ENCODE measurements at regions not wholly inside any gene's neighbourhood (a gene's known extent, or its start where the extent isn't known, plus 50 kb on each side); places are given as distances from the start of the nearest gene placed in this dataset.
"Not testable (repeated sequence)": the region's sequence is repeated elsewhere in the genome, so short reads cannot be mapped to it uniquely, and the experiment has no call there.

GRCh38 chr14:28163897-28164296, 602.7 kb upstream of the FOXG1 start:
- Histone ChIP-seq H3K27me3 (ENCODE audit: insufficient read depth, low read length, poor library complexity) (no peaks in the 10 kb centered on the region), H4K20me1 (ENCODE audit: insufficient read depth, low read length) (no peaks in the 10 kb centered on the region), H3K4me3 (ENCODE audit: low read depth in 1 of 2, low read length in 2 of 2) (no peak overlapping the region), H2AFZ (ENCODE audit: low read depth, low read length) (no peak overlapping the region), H3K79me2 (ENCODE audit: insufficient read depth, low read length) (no peaks in the 10 kb centered on the region), H3K9ac (ENCODE audit: low read depth, low read length) (no peak overlapping the region), H3K4me2 (ENCODE audit: insufficient read depth, low read length) (no peak overlapping the region), H3K9me3 (ENCODE audit: insufficient read depth, low read length, severe bottlenecking) (peaks cover 2% of the 10 kb centered on the region), H3K36me3 (ENCODE audit: insufficient read depth, low read length) (no peaks in the 10 kb centered on the region), H3K27ac (ENCODE audit: low read length) (no peak overlapping the region), H3K4me1 (ENCODE audit: insufficient read depth, low read length) (no peaks in the 10 kb centered on the region)
- TF ChIP-seq EZH2 (IDR thresholded peaks at IDR 0.05; ENCODE audit: borderline replicate concordance, low read depth, low read length, severe bottlenecking), result no peak
- TF ChIP-seq, protein P1, sequence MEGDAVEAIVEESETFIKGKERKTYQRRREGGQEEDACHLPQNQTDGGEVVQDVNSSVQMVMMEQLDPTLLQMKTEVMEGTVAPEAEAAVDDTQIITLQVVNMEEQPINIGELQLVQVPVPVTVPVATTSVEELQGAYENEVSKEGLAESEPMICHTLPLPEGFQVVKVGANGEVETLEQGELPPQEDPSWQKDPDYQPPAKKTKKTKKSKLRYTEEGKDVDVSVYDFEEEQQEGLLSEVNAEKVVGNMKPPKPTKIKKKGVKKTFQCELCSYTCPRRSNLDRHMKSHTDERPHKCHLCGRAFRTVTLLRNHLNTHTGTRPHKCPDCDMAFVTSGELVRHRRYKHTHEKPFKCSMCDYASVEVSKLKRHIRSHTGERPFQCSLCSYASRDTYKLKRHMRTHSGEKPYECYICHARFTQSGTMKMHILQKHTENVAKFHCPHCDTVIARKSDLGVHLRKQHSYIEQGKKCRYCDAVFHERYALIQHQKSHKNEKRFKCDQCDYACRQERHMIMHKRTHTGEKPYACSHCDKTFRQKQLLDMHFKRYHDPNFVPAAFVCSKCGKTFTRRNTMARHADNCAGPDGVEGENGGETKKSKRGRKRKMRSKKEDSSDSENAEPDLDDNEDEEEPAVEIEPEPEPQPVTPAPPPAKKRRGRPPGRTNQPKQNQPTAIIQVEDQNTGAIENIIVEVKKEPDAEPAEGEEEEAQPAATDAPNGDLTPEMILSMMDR (IDR thresholded peaks at IDR 0.05; ENCODE audit: borderline replicate concordance, extremely low read depth, low read length, poor library complexity, severe bottlenecking), result no peak
- no peak for ATAC-seq (ENCODE audit: insufficient read depth, low read depth)
- DNase-seq, result no peak

GRCh38 chr14:28187902-28188830, 578.4 kb upstream of the FOXG1 start:
- not testable (repeated sequence) for H3K4me1 ChIP-seq (ENCODE audit: insufficient read depth, low read length); H3K4me2 ChIP-seq (ENCODE audit: insufficient read depth, low read length); H3K4me3 ChIP-seq (ENCODE audit: low read depth in 1 of 2, low read length in 2 of 2); H3K9me3 ChIP-seq (ENCODE audit: insufficient read depth, low read length, severe bottlenecking); DNase-seq; ATAC-seq (ENCODE audit: insufficient read depth, low read depth); H3K79me2 ChIP-seq (ENCODE audit: insufficient read depth, low read length); H4K20me1 ChIP-seq (ENCODE audit: insufficient read depth, low read length); H3K36me3 ChIP-seq (ENCODE audit: insufficient read depth, low read length); H3K27ac ChIP-seq (ENCODE audit: low read length); H2AFZ ChIP-seq (ENCODE audit: low read depth, low read length); H3K9ac ChIP-seq (ENCODE audit: low read depth, low read length); H3K27me3 ChIP-seq (ENCODE audit: insufficient read depth, low read length, poor library complexity)

GRCh38 chr14:28196878-28197277, 569.7 kb upstream of the FOXG1 start:
- no peak overlapping the region for H3K4me2 ChIP-seq (ENCODE audit: insufficient read depth, low read length)
- H3K27ac ChIP-seq (ENCODE audit: low read length), result no peak overlapping the region
- no peaks in the 10 kb centered on the region for H3K36me3 ChIP-seq (ENCODE audit: insufficient read depth, low read length)
- no peak overlapping the region for H3K4me3 ChIP-seq (ENCODE audit: low read depth in 1 of 2, low read length in 2 of 2)
- no peak overlapping the region for H2AFZ ChIP-seq (ENCODE audit: low read depth, low read length)
- no peak overlapping the region for H3K9ac ChIP-seq (ENCODE audit: low read depth, low read length)
- TF ChIP-seq, protein P1 (IDR thresholded peaks at IDR 0.05; ENCODE audit: borderline replicate concordance, extremely low read depth, low read length, poor library complexity, severe bottlenecking), result no peak
- TF ChIP-seq EZH2 (IDR thresholded peaks at IDR 0.05; ENCODE audit: borderline replicate concordance, low read depth, low read length, severe bottlenecking), result no peak
- no peaks in the 10 kb centered on the region for H3K4me1 ChIP-seq (ENCODE audit: insufficient read depth, low read length)
- no peak for ATAC-seq (ENCODE audit: insufficient read depth, low read depth)
- no peaks in the 10 kb centered on the region for H3K27me3 ChIP-seq (ENCODE audit: insufficient read depth, low read length, poor library complexity)
- no peaks in the 10 kb centered on the region for H3K79me2 ChIP-seq (ENCODE audit: insufficient read depth, low read length)
- DNase-seq, result no peak
- no peaks in the 10 kb centered on the region for H3K9me3 ChIP-seq (ENCODE audit: insufficient read depth, low read length, severe bottlenecking)
- H4K20me1 ChIP-seq (ENCODE audit: insufficient read depth, low read length), result no peaks in the 10 kb centered on the region

DNA sequence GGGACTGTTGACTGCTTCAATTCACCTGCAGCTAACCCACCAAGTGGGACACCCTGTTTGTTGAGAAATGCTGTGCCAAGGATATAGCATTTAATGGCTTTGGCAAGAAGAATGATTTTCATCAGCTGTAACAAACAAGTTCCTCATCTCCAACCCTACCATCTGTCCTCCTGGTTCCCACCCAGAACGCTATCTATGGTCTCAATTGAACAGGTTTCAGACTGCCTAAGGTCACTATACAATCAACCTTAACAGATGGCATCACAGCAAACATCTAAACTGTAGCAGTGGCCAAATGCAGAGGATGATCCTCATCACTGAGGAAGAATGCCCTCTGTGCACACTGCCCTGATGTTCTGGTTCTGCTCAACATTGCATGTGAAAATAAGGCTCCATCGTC, 546.2 kb upstream of the FOXG1 start:
- H3K27me3 ChIP-seq (ENCODE audit: insufficient read depth, low read length, poor library complexity), result no peaks in the 10 kb centered on the region
- ATAC-seq (ENCODE audit: insufficient read depth, low read depth), result no peak
- no peaks in the 10 kb centered on the region for H3K79me2 ChIP-seq (ENCODE audit: insufficient read depth, low read length)
- no peak overlapping the region for H2AFZ ChIP-seq (ENCODE audit: low read depth, low read length)
- no peak overlapping the region for H3K4me2 ChIP-seq (ENCODE audit: insufficient read depth, low read length)
- TF ChIP-seq EZH2 (IDR thresholded peaks at IDR 0.05; ENCODE audit: borderline replicate concordance, low read depth, low read length, severe bottlenecking), result no peak
- TF ChIP-seq, protein P1 (IDR thresholded peaks at IDR 0.05; ENCODE audit: borderline replicate concordance, extremely low read depth, low read length, poor library complexity, severe bottlenecking), result no peak
- no peak overlapping the region for H3K4me3 ChIP-seq (ENCODE audit: low read depth in 1 of 2, low read length in 2 of 2)
- no peaks in the 10 kb centered on the region for H3K36me3 ChIP-seq (ENCODE audit: insufficient read depth, low read length)
- no peaks in the 10 kb centered on the region for H3K9me3 ChIP-seq (ENCODE audit: insufficient read depth, low read length, severe bottlenecking)
- no peaks in the 10 kb centered on the region for H4K20me1 ChIP-seq (ENCODE audit: insufficient read depth, low read length)
- no peaks in the 10 kb centered on the region for H3K4me1 ChIP-seq (ENCODE audit: insufficient read depth, low read length)
- H3K9ac ChIP-seq (ENCODE audit: low read depth, low read length), result no peak overlapping the region
- no peak for DNase-seq
- H3K27ac ChIP-seq (ENCODE audit: low read length), result no peak overlapping the region
